Psoas muscle (tissue), 7 donors: ENCODE measurements at regions not wholly inside any gene's neighbourhood (a gene's known extent, or its start where the extent isn't known, plus 50 kb on each side); places are given as distances from the start of the nearest gene placed in this dataset.
"Not testable (repeated sequence)": the region's sequence is repeated elsewhere in the genome, so short reads cannot be mapped to it uniquely, and the experiment has no call there.

Source experiments
- ATAC-seq, 4 donors: fragments of 200-7000 bp; cut with Tn5 transposase; one replicate each; pipeline ENCODE4 v1.9.1; 2020; ENCODE audit warnings: moderate library complexity in 3 of 4, mild to moderate bottlenecking in 2 of 4
- DNase-seq, 2 donors: peaks; one replicate each; pipeline ENCODE4 v3.0.0-alpha.2; 2020
- H3K27ac ChIP-seq: fragments of 200-600 bp; one replicate; pipeline ENCODE4 v1.8.0; 2022
- H3K27me3 ChIP-seq, 3 donors: fragments of 200-600 bp in 1 of 3; one replicate each; pipeline versions ENCODE4 v1.6.1 to v1.8.0; 2013 to 2022; ENCODE audit warnings: low read length in 2 of 3, mild to moderate bottlenecking in 2 of 3, moderate library complexity in 1 of 3; ENCODE audit not compliant: insufficient read depth in 3 of 3
- H3K36me3 ChIP-seq, 2 donors: fragments of 200-600 bp in 1 of 2; one replicate each; pipeline versions ENCODE4 v1.6.1 to v1.8.0; 2013 to 2022; ENCODE audit warnings: low read depth in 1 of 2, mild to moderate bottlenecking in 1 of 2, moderate library complexity in 1 of 2; ENCODE audit not compliant: insufficient read depth in 1 of 2
- H3K4me1 ChIP-seq: fragments of 200-600 bp; one replicate; pipeline ENCODE4 v1.8.0; 2022
- H3K4me3 ChIP-seq: fragments of 200-600 bp; one replicate; pipeline ENCODE4 v1.8.0; 2022; ENCODE audit warnings: mild to moderate bottlenecking
- H3K9me3 ChIP-seq: fragments of 200-600 bp; one replicate; pipeline ENCODE4 v1.8.0; 2022
- CTCF ChIP-seq: fragments of 200-600 bp; IDR thresholded peaks from one replicate; pipeline ENCODE4 v1.8.0; 2022; ENCODE audit warnings: antibody characterized with exemption
- WGBS, 3 donors: extraction: QIAGEN DNeasy Blood & Tissue Kit; methylation state at CpG; one replicate each; pipeline versions ENCODE4 v1.1.6 to v1.1.7; 2013; 5-methylcytosine and 5-hydroxymethylcytosine counted together
- intact Hi-C, 2 donors: fragments of 100-400 bp; cut with DNase I; formaldehyde crosslinking; loops; one replicate each; pipeline versions ENCODE4 v1.11.0 to v1.14.2; 2022
- donor health status: healthy with polysubstance abuse.
- donor health status: DM: no; HTN: no; CAD: no; lungs with moderate emphysema.
- donor health status: Bipolar disorder and iron deficiency.
- donor health status: healthy.
- donor health status: DM: yes; HTN: yes; CAD: no.
- donor health status: DM: no; HTN: no; CAD: no.
- donor health status: DM: yes; HTN: yes; CAD: no.

GRCh38 chr20:52302736-52303135 lies 111.2 kb upstream of the ZFP64 start:
- H3K4me1 ChIP-seq, result no peaks in the 10 kb centered on the region
- no peak overlapping the region for H3K27ac ChIP-seq
- intact Hi-C loops, result no loop called here
- DNase-seq, result no peak
- H3K27me3 ChIP-seq, result no peaks in the 10 kb centered on the region
- no peak for ATAC-seq
- WGBS, 3 donors, result 57 to 69% (median 65%) methylated on average over 3 of the region's 3 CpGs
- no peak overlapping the region for H3K4me3 ChIP-seq
- no peaks in the 10 kb centered on the region for H3K36me3 ChIP-seq
- no peak for TF ChIP-seq CTCF
- H3K9me3 ChIP-seq, result no peaks in the 10 kb centered on the region

- H3K36me3 ChIP-seq, H3K9me3 ChIP-seq, H3K27ac ChIP-seq, H3K4me3 ChIP-seq, DNase-seq, H3K4me1 ChIP-seq, intact Hi-C loops, H3K27me3 ChIP-seq, ATAC-seq: not testable (repeated sequence)
- WGBS, 3 donors, result 91 to 96% (median 95%) methylated on average over 6 of the region's 6 CpGs
These were observed 110.5 kb upstream of the ZFP64 start for GRCh38 chr20:52302051-52302450.

- no peaks in the 10 kb centered on the region for H3K9me3 ChIP-seq
- H3K27me3 ChIP-seq, result no peaks in the 10 kb centered on the region
- no peaks in the 10 kb centered on the region for H3K36me3 ChIP-seq
- TF ChIP-seq CTCF, result no peak
- intact Hi-C loops, result no loop called here
- ATAC-seq, result no peak
- no peak for DNase-seq
- 83 to 85% (median 84%) methylated on average over 7 of the region's 7 CpGs for WGBS, 3 donors
- no peak overlapping the region for H3K4me3 ChIP-seq
- no peaks in the 10 kb centered on the region for H3K4me1 ChIP-seq
- H3K27ac ChIP-seq, result no peak overlapping the region
These were observed 104.0 kb upstream of the ZFP64 start for GRCh38 chr20:52295556-52295955.

- DNase-seq, result no peak
- WGBS, 3 donors, result 56 to 76% (median 61%) methylated on average over 2 of the region's 2 CpGs
- Histone ChIP-seq H3K4me3 (no peak overlapping the region), H3K36me3 (no peaks in the 10 kb centered on the region), H3K27ac (no peak overlapping the region), H3K4me1 (no peaks in the 10 kb centered on the region), H3K27me3 (no peaks in the 10 kb centered on the region), H3K9me3 (no peaks in the 10 kb centered on the region)
- TF ChIP-seq CTCF, result no peak
- no peak for ATAC-seq
- intact Hi-C loops, result no loop called here
These were observed 102.6 kb upstream of the ZFP64 start for GRCh38 chr20:52294106-52294628.

GRCh38 chr20:52291109-52291508 lies 99.5 kb upstream of the ZFP64 start:
- H3K4me1 ChIP-seq, result no peaks in the 10 kb centered on the region
- no peaks in the 10 kb centered on the region for H3K9me3 ChIP-seq
- no peak overlapping the region for H3K4me3 ChIP-seq
- TF ChIP-seq CTCF, result no peak
- no peak overlapping the region for H3K27ac ChIP-seq
- WGBS, 3 donors, result 72 to 82% (median 78%) methylated on average over 12 of the region's 12 CpGs
- no peaks in the 10 kb centered on the region for H3K36me3 ChIP-seq
- DNase-seq (no peak), ATAC-seq (no peak)
- no peaks in the 10 kb centered on the region for H3K27me3 ChIP-seq
- intact Hi-C loops, result no loop called here
